ENCODE measurements at regions not wholly inside any gene's neighbourhood (a gene's known extent, or its start where the extent isn't known, plus 50 kb on each side); places are given as distances from the start of the nearest gene placed in this dataset.

DNA sequence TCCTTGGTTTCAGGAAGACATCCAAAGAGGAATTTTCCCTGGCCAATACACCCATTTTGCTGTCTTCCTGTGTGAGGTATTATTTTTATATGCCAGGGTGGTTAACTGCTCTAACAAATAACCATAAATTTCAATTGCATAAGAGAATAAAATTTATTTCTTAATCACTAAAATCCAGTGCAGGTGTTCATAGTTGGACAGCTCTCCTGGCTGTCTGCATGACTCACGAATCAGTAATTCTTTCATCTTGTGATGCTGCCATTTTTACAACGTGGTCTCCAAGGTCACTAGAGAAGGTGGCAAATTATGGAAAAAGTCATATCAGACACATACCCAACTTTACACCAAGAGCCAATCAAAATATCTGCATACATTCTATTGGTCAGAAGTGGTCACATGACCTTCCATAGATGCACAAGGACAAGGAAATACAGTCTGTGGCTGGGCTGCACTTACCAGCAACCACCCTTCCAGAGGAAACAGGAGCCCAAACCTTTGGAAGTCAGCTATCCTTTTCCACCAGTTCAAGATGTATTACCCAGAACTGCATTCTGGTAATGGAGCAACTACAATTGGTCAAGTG lies 193.5 kb upstream of the PLEKHG7 start:
- H3K9me3 ChIP-seq (ENCODE audit: low read depth, low read length): no peaks in the 10 kb centered on the region

GRCh38 chr12:92506891-92507290 lies 195.9 kb upstream of the PLEKHG7 start:
- Histone ChIP-seq H4K20me1 (ENCODE audit: insufficient read depth, low read length) (no peaks in the 10 kb centered on the region), H3K4me2 (ENCODE audit: insufficient read depth, low read length) (no peak overlapping the region), H3K27ac (ENCODE audit: low read depth, low read length) (no peak overlapping the region)

More for the DNA sequence above, 193.5 kb upstream of the PLEKHG7 start:
- DNase-seq (ENCODE audit: insufficient read length, low spot score, missing footprints): no peak
- H3K79me2 ChIP-seq (ENCODE audit: insufficient read depth, low read length): no peaks in the 10 kb centered on the region
- no peaks in the 10 kb centered on the region for H4K20me1 ChIP-seq (ENCODE audit: insufficient read depth, low read length)
- no peaks in the 10 kb centered on the region for H3K36me3 ChIP-seq (ENCODE audit: insufficient read depth, low read length)
- H3K27ac ChIP-seq (ENCODE audit: low read depth, low read length): no peak overlapping the region
- H3K4me3 ChIP-seq (ENCODE audit: insufficient read depth, low read length): no peak overlapping the region
- H3K27me3 ChIP-seq (ENCODE audit: insufficient read depth, low read length): no peaks in the 10 kb centered on the region
- H3K4me2 ChIP-seq (ENCODE audit: insufficient read depth, low read length): no peak overlapping the region
- H2AFZ ChIP-seq (ENCODE audit: low read length): no peak overlapping the region
- TF ChIP-seq, protein P1, sequence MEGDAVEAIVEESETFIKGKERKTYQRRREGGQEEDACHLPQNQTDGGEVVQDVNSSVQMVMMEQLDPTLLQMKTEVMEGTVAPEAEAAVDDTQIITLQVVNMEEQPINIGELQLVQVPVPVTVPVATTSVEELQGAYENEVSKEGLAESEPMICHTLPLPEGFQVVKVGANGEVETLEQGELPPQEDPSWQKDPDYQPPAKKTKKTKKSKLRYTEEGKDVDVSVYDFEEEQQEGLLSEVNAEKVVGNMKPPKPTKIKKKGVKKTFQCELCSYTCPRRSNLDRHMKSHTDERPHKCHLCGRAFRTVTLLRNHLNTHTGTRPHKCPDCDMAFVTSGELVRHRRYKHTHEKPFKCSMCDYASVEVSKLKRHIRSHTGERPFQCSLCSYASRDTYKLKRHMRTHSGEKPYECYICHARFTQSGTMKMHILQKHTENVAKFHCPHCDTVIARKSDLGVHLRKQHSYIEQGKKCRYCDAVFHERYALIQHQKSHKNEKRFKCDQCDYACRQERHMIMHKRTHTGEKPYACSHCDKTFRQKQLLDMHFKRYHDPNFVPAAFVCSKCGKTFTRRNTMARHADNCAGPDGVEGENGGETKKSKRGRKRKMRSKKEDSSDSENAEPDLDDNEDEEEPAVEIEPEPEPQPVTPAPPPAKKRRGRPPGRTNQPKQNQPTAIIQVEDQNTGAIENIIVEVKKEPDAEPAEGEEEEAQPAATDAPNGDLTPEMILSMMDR (IDR thresholded peaks at IDR 0.05; ENCODE audit: extremely low read depth, low read depth, low read length): no peak
- H3K4me1 ChIP-seq (ENCODE audit: insufficient read depth, low read length): peaks cover 10% of the 10 kb centered on the region

GRCh38 chr12:92506460-92506859 lies 196.3 kb upstream of the PLEKHG7 start:
- Histone ChIP-seq H3K9me3 (ENCODE audit: low read depth, low read length) (no peaks in the 10 kb centered on the region), H3K27me3 (ENCODE audit: insufficient read depth, low read length) (no peaks in the 10 kb centered on the region), H4K20me1 (ENCODE audit: insufficient read depth, low read length) (no peaks in the 10 kb centered on the region), H3K4me3 (ENCODE audit: insufficient read depth, low read length) (no peak overlapping the region), H3K79me2 (ENCODE audit: insufficient read depth, low read length) (no peaks in the 10 kb centered on the region), H3K27ac (ENCODE audit: low read depth, low read length) (no peak overlapping the region), H3K4me2 (ENCODE audit: insufficient read depth, low read length) (no peak overlapping the region), H3K36me3 (ENCODE audit: insufficient read depth, low read length) (no peaks in the 10 kb centered on the region), H3K4me1 (ENCODE audit: insufficient read depth, low read length) (peaks cover 17% of the 10 kb centered on the region), H2AFZ (ENCODE audit: low read length) (peak overlapping the region; percentile 75)
- TF ChIP-seq, protein P1 (IDR thresholded peaks at IDR 0.05; ENCODE audit: extremely low read depth, low read depth, low read length): no peak
- DNase-seq (ENCODE audit: insufficient read length, low spot score, missing footprints): no peak

More at GRCh38 chr12:92506891-92507290, 195.9 kb upstream of the PLEKHG7 start:
- TF ChIP-seq, protein P1 (IDR thresholded peaks at IDR 0.05; ENCODE audit: extremely low read depth, low read depth, low read length): no peak
- no peaks in the 10 kb centered on the region for H3K79me2 ChIP-seq (ENCODE audit: insufficient read depth, low read length)
- H3K4me1 ChIP-seq (ENCODE audit: insufficient read depth, low read length): peaks cover 17% of the 10 kb centered on the region
- DNase-seq (ENCODE audit: insufficient read length, low spot score, missing footprints): no peak
- no peaks in the 10 kb centered on the region for H3K36me3 ChIP-seq (ENCODE audit: insufficient read depth, low read length)
- no peak overlapping the region for H3K4me3 ChIP-seq (ENCODE audit: insufficient read depth, low read length)
- H3K9me3 ChIP-seq (ENCODE audit: low read depth, low read length): no peaks in the 10 kb centered on the region
- H3K27me3 ChIP-seq (ENCODE audit: insufficient read depth, low read length): no peaks in the 10 kb centered on the region
- H2AFZ ChIP-seq (ENCODE audit: low read length): peak overlapping the region; percentile 75

GRCh38 chr12:92505254-92506231 lies 197.2 kb upstream of the PLEKHG7 start:
- DNase-seq (ENCODE audit: insufficient read length, low spot score, missing footprints): no peak
- H2AFZ ChIP-seq (ENCODE audit: low read length): peak overlapping the region; percentile 77

More at GRCh38 chr12:92505254-92506231, 197.2 kb upstream of the PLEKHG7 start:
- Histone ChIP-seq H3K27ac (ENCODE audit: low read depth, low read length) (no peak overlapping the region), H3K4me3 (ENCODE audit: insufficient read depth, low read length) (peak overlapping the region; percentile 34), H3K79me2 (ENCODE audit: insufficient read depth, low read length) (no peaks in the 10 kb centered on the region), H3K4me1 (ENCODE audit: insufficient read depth, low read length) (peaks cover 17% of the 10 kb centered on the region), H3K27me3 (ENCODE audit: insufficient read depth, low read length) (no peaks in the 10 kb centered on the region), H3K36me3 (ENCODE audit: insufficient read depth, low read length) (no peaks in the 10 kb centered on the region), H4K20me1 (ENCODE audit: insufficient read depth, low read length) (no peaks in the 10 kb centered on the region), H3K4me2 (ENCODE audit: insufficient read depth, low read length) (peak overlapping the region; percentile 68), H3K9me3 (ENCODE audit: low read depth, low read length) (no peaks in the 10 kb centered on the region)
- TF ChIP-seq, protein P1 (IDR thresholded peaks at IDR 0.05; ENCODE audit: extremely low read depth, low read depth, low read length): no peak

Measured in osteoblast (primary cell).